ENCODE measurements at regions not wholly inside any gene's neighbourhood (a gene's known extent, or its start where the extent isn't known, plus 50 kb on each side); places are given as distances from the start of the nearest gene placed in this dataset.

DNA sequence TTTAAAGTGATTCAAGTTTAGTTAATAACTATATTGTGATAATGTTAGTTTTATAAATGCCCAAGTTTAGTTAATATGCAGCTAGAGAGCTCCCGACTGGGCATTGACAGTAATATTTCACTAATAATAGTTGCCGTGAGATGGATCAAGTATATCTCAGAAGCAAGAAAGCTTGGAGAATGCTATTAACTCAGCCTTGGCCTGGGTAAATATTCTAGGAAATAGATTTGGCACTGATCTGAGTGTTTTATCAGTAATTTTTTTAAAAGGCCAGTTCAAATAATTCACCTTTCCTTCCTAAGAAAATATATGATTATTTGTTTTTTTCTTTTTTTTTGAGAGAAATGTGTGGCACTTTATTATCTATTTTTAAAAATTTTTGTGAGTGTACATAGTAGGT lies 305.3 kb downstream of the CSNK1G3 start:
- TF ChIP-seq, protein P1, sequence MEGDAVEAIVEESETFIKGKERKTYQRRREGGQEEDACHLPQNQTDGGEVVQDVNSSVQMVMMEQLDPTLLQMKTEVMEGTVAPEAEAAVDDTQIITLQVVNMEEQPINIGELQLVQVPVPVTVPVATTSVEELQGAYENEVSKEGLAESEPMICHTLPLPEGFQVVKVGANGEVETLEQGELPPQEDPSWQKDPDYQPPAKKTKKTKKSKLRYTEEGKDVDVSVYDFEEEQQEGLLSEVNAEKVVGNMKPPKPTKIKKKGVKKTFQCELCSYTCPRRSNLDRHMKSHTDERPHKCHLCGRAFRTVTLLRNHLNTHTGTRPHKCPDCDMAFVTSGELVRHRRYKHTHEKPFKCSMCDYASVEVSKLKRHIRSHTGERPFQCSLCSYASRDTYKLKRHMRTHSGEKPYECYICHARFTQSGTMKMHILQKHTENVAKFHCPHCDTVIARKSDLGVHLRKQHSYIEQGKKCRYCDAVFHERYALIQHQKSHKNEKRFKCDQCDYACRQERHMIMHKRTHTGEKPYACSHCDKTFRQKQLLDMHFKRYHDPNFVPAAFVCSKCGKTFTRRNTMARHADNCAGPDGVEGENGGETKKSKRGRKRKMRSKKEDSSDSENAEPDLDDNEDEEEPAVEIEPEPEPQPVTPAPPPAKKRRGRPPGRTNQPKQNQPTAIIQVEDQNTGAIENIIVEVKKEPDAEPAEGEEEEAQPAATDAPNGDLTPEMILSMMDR (optimal IDR thresholded peaks at IDR 0.05 in 1 of 3, IDR thresholded peaks at IDR 0.05 in 1 of 3, conservative IDR thresholded peaks at IDR 0.05 in 1 of 3; ENCODE audit: extremely low read depth in 1 of 3, insufficient read depth in 2 of 3, low read length in 3 of 3) = no peak
- TF ChIP-seq EZH2 (IDR thresholded peaks at IDR 0.05; ENCODE audit: low read length) = no peak

Measured in keratinocyte (primary cell).